A549 (cell line): ENCODE measurements at regions not wholly inside any gene's neighbourhood (a gene's known extent, or its start where the extent isn't known, plus 50 kb on each side); places are given as distances from the start of the nearest gene placed in this dataset.

Source experiments
- ATAC-seq, 2 experiments: fragments of 200-7000 bp in 1 of 2; fragments of >200 bp in 1 of 2; cut with Nextera tagmentation in 1 of 2; cut with Tn5 transposase in 1 of 2; 3 replicates each; pipeline versions ENCODE4 v1.8.0 to v1.9.1; 2018 to 2020; ENCODE audit warnings: mild to moderate bottlenecking in 1 of 2, moderate library complexity in 1 of 2
- CTCF ChIA-PET: fragments of 300-600 bp; sonication (Branson Sonifier 250); formaldehyde crosslinking; extraction: SDS; loops from one replicate; lab custom pipeline; 2021; ENCODE audit warnings: antibody characterized with exemption, inconsistent platforms; lab: Yijun Ruan, JAX
- POLR2A ChIA-PET: fragments of 350-600 bp; formaldehyde crosslinking; extraction: SDS; loops from one replicate; lab custom pipeline; 2021; ENCODE audit warnings: antibody characterized with exemption, inconsistent platforms; lab: Yijun Ruan, JAX
- DNase-seq, 2 experiments: peaks; one replicate each; pipeline versions ENCODE4 v3.0.0 to v3.0.0-alpha.2; 2011 to 2016; ENCODE audit warnings: low read depth in 1 of 2, low spot score in 1 of 2
- FAIRE-seq: peaks from 2 replicates; lab custom pipeline; 2011; peaks lifted over from hg19 to GRCh38; lab: Jason Lieb, UNC
- H3K27ac ChIP-seq, 2 experiments: fragments of >200 bp; sonication (Bioruptor Twin); formaldehyde crosslinking; 3 replicates each; pipeline ENCODE4 v1.5.1; 2016 to 2017
- H3K4me1 ChIP-seq: fragments of >200 bp; sonication (Bioruptor Twin); formaldehyde crosslinking; 3 replicates; pipeline ENCODE4 v1.6.1; 2016
- H3K4me2 ChIP-seq: fragments of >200 bp; sonication (Bioruptor Twin); formaldehyde crosslinking; 3 replicates; pipeline ENCODE4 v1.6.1; 2016
- H3K4me3 ChIP-seq: fragments of >200 bp; sonication (Bioruptor Twin); formaldehyde crosslinking; 3 replicates; pipeline ENCODE4 v1.5.1; 2016
- H3K9me3 ChIP-seq: fragments of >200 bp; sonication (Bioruptor Twin); formaldehyde crosslinking; 3 replicates; pipeline ENCODE4 v1.6.1; 2016
- CEBPB ChIP-seq, 2 experiments: fragments of >200 bp in 1 of 2; sonication (Bioruptor Twin) in 1 of 2; formaldehyde crosslinking in 1 of 2; IDR thresholded peaks; 2 replicates each; pipeline ENCODE4 v1.6.1; 2012 to 2016
- CHD2 ChIP-seq: fragments of 150-350 bp; IDR thresholded peaks from 2 replicates; pipeline ENCODE4 v1.6.1; 2014; ENCODE audit warnings: low read length; ENCODE audit not compliant: partially characterized antibody
- CHD4 ChIP-seq: fragments of 200-600 bp; sonication (generic); IDR thresholded peaks from 2 replicates; pipeline ENCODE4 v1.6.1; 2016; ENCODE audit warnings: antibody characterized with exemption, mild to moderate bottlenecking, borderline replicate concordance
- EHF ChIP-seq: fragments of 250-450 bp; sonication (Bioruptor Pico); IDR thresholded peaks from 2 replicates; pipeline ENCODE4 v1.5.0; 2020; ENCODE audit warnings: mild to moderate bottlenecking
- EP300 ChIP-seq, 2 experiments: fragments of >200 bp; sonication (Bioruptor Twin); formaldehyde crosslinking; IDR thresholded peaks; 2 replicates in 1 of 2; 3 replicates in 1 of 2; pipeline ENCODE4 v1.6.1; 2016 to 2017
- ESRRA ChIP-seq: fragments of 150-350 bp; IDR thresholded peaks from 2 replicates; pipeline ENCODE4 v1.6.1; 2014; ENCODE audit warnings: mild to moderate bottlenecking, low read length, borderline replicate concordance
- HES2 ChIP-seq: fragments of >200 bp; sonication (Bioruptor Twin); formaldehyde crosslinking; IDR thresholded peaks from 2 replicates; pipeline ENCODE4 v1.6.1; 2016
- HMGXB4 ChIP-seq: fragments of 250-450 bp; sonication (Bioruptor Pico); IDR thresholded peaks from 2 replicates; pipeline ENCODE4 v1.5.0; 2021; ENCODE audit warnings: mild to moderate bottlenecking, moderate library complexity, borderline replicate concordance
- HOXB13 ChIP-seq: fragments of 250-450 bp; sonication (Bioruptor Pico); IDR thresholded peaks from 2 replicates; pipeline ENCODE4 v1.5.0; 2020; ENCODE audit warnings: low read depth, mild to moderate bottlenecking, moderate library complexity
- HOXB5 ChIP-seq: fragments of 250-450 bp; sonication (Bioruptor Pico); IDR thresholded peaks from 2 replicates; pipeline ENCODE4 v1.5.0; 2020; ENCODE audit warnings: mild to moderate bottlenecking, moderate library complexity
- JUN ChIP-seq, 2 experiments: fragments of >200 bp; sonication (Bioruptor Twin); formaldehyde crosslinking; IDR thresholded peaks; 2 replicates in 1 of 2; 3 replicates in 1 of 2; pipeline ENCODE4 v1.6.1; 2016 to 2017
- JUNB ChIP-seq: fragments of >200 bp; sonication (Bioruptor Twin); formaldehyde crosslinking; IDR thresholded peaks from 2 replicates; pipeline ENCODE4 v1.6.1; 2016
- KDM1A ChIP-seq: fragments of 200-600 bp; sonication (generic); IDR thresholded peaks from 2 replicates; pipeline ENCODE4 v1.6.1; 2016; ENCODE audit warnings: low read depth, mild to moderate bottlenecking
- MAFK ChIP-seq: fragments of 450-650 bp; IDR thresholded peaks from 2 replicates; pipeline ENCODE4 v1.6.1; 2014; ENCODE audit not compliant: partially characterized antibody
- MAZ ChIP-seq: fragments of 150-350 bp; IDR thresholded peaks from 2 replicates; pipeline ENCODE4 v1.6.1; 2014; ENCODE audit warnings: antibody characterized with exemption, low read depth, low read length, borderline replicate concordance
- NPAS2 ChIP-seq: fragments of 250-450 bp; sonication (Bioruptor Pico); IDR thresholded peaks from 2 replicates; pipeline ENCODE4 v1.8.0; 2022; ENCODE audit warnings: mild to moderate bottlenecking, moderate library complexity, borderline replicate concordance
- NR3C1 ChIP-seq: fragments of >200 bp; sonication (Bioruptor Twin); formaldehyde crosslinking; IDR thresholded peaks from 3 replicates; pipeline ENCODE4 v1.6.1; 2017
- PBX3 ChIP-seq: IDR thresholded peaks from 2 replicates; pipeline ENCODE4 v1.6.1; 2012
- PHF8 ChIP-seq: fragments of 200-600 bp; sonication (generic); IDR thresholded peaks from 2 replicates; pipeline ENCODE4 v1.6.1; 2016; ENCODE audit warnings: low read depth, mild to moderate bottlenecking, antibody characterized with exemption, moderate library complexity, borderline replicate concordance
- POLR2AphosphoS2 ChIP-seq: conservative IDR thresholded peaks from 2 replicates; pipeline ENCODE4 v1.6.1; 2012; ENCODE audit warnings: low read length, improper control_type of control experiment, inconsistent platforms
- RCOR1 ChIP-seq: fragments of 150-350 bp; IDR thresholded peaks from 2 replicates; pipeline ENCODE4 v1.6.1; 2014; ENCODE audit warnings: antibody characterized with exemption, low read length, low read depth
- REST ChIP-seq: fragments of 200-600 bp; sonication (generic); IDR thresholded peaks from 2 replicates; pipeline ENCODE4 v1.6.1; 2016; ENCODE audit warnings: antibody characterized with exemption, mild to moderate bottlenecking, moderate library complexity
- RNF2 ChIP-seq: fragments of 200-600 bp; sonication (generic); IDR thresholded peaks from 2 replicates; pipeline ENCODE4 v1.6.1; 2016; ENCODE audit warnings: low read depth, mild to moderate bottlenecking, antibody characterized with exemption, moderate library complexity, borderline replicate concordance
- SMC3 ChIP-seq: fragments of >200 bp; sonication (Bioruptor Twin); formaldehyde crosslinking; IDR thresholded peaks from 3 replicates; pipeline ENCODE4 v1.6.1; 2018; ENCODE audit warnings: inconsistent platforms
- TFCP2L1 ChIP-seq: fragments of 250-450 bp; sonication (Bioruptor Pico); IDR thresholded peaks from 2 replicates; pipeline ENCODE4 v1.5.0; 2021; ENCODE audit warnings: mild to moderate bottlenecking
- TP53 ChIP-seq: fragments of 250-450 bp; sonication (Bioruptor Pico); IDR thresholded peaks from 2 replicates; pipeline ENCODE4 v1.5.0; 2021; ENCODE audit warnings: mild to moderate bottlenecking, moderate library complexity
- ZC3H11A ChIP-seq: fragments of 450-650 bp; IDR thresholded peaks from 2 replicates; pipeline ENCODE4 v1.6.1; 2014; ENCODE audit warnings: antibody characterized with exemption, mild to moderate bottlenecking
- WGBS: methylation state at CpG from one replicate; pipeline ENCODE4 v1.1.6; 2017; ENCODE audit errors: missing lambda C conversion rate; 5-methylcytosine and 5-hydroxymethylcytosine counted together

- no peak for ATAC-seq
- H3K27ac ChIP-seq: no peak overlapping the region
- TF ChIP-seq RCOR1 (no peak), HOXB5 (no peak), NPAS2 (CRISPR knock-in tag) (no peak), EP300 (IDR thresholded peaks at IDR 0.05) (no peak), CHD2 (no peak), HOXB13 (CRISPR knock-in tag) (no peak), TFCP2L1 (no peak), KDM1A (no peak), ZC3H11A (no peak), TP53 (CRISPR knock-in tag) (no peak), JUNB (no peak), EHF (CRISPR knock-in tag) (no peak)
- TF ChIP-seq, all 56 proteins: peak for 0
- no peak for FAIRE-seq
- POLR2A ChIA-PET: no interaction called here
- Histone ChIP-seq H3K4me2 (no peak overlapping the region), H3K4me3 (no peak overlapping the region), H3K9me3 (no peaks in the 10 kb centered on the region), H3K4me1 (no peaks in the 10 kb centered on the region)
- 5% methylated on average over 5 of the region's 5 CpGs for WGBS
- CTCF ChIA-PET: interaction anchor here (0.5 to 1.7 kb wide), 4 partner anchors 21 to 325 kb away, joined by 3 to 4 read pairs (median 3); no protein-coding TSS in a partner anchor
- no peak for DNase-seq
These were observed 408.5 kb upstream of the MKI67 start for GRCh38 chr10:128534686-128535085.

GRCh38 chr10:128536259-128536658 lies 410.0 kb upstream of the MKI67 start:
- no peak overlapping the region for H3K4me3 ChIP-seq
- DNase-seq (no peak), ATAC-seq (no peak), FAIRE-seq (no peak)
- 19% methylated on average over 6 of the region's 6 CpGs for WGBS
- CTCF ChIA-PET: no interaction called here
- no peaks in the 10 kb centered on the region for H3K4me1 ChIP-seq
- no peaks in the 10 kb centered on the region for H3K9me3 ChIP-seq
- no peak overlapping the region for H3K27ac ChIP-seq
- TF ChIP-seq HMGXB4 (CRISPR knock-in tag) (no peak), ZC3H11A (no peak), RNF2 (no peak), PHF8 (no peak), SMC3 (no peak), JUN (IDR thresholded peaks at IDR 0.05) (no peak), NR3C1 (no peak), MAFK (no peak), CHD4 (no peak)
- POLR2A ChIA-PET: no interaction called here
- no peak overlapping the region for H3K4me2 ChIP-seq

GRCh38 chr10:128537834-128538330 lies 411.7 kb upstream of the MKI67 start:
- no peak overlapping the region for H3K4me2 ChIP-seq
- CTCF ChIA-PET: no interaction called here
- no peak for TF ChIP-seq REST
- no peak for TF ChIP-seq KDM1A
- no peak for TF ChIP-seq PHF8
- no peak for TF ChIP-seq CEBPB (IDR thresholded peaks at IDR 0.05)
- no peak for TF ChIP-seq PBX3
- no peak for TF ChIP-seq CHD4
- no peak for TF ChIP-seq POLR2AphosphoS2
- TF ChIP-seq ESRRA: no peak
- TF ChIP-seq MAZ: no peak
- no peak for TF ChIP-seq HES2
- no peak overlapping the region for H3K4me3 ChIP-seq
- ATAC-seq (no peak), FAIRE-seq (no peak), DNase-seq (no peak)
- POLR2A ChIA-PET: no interaction called here
- no peaks in the 10 kb centered on the region for H3K9me3 ChIP-seq
- no peak overlapping the region for H3K27ac ChIP-seq
- no peaks in the 10 kb centered on the region for H3K4me1 ChIP-seq
- 9% methylated on average over 7 of the region's 7 CpGs for WGBS
